IMR-90 (cell line): ENCODE measurements at regions not wholly inside any gene's neighbourhood (a gene's known extent, or its start where the extent isn't known, plus 50 kb on each side); places are given as distances from the start of the nearest gene placed in this dataset.

ENCODE experiments used
- ATAC-seq: fragments of 200-7000 bp; cut with Tn5 transposase; 2 replicates; pipeline ENCODE4 v1.9.1; 2020; ENCODE audit warnings: low read depth, mild to moderate bottlenecking, moderate library complexity
- BruUV-seq: library from RNA; stranded (reverse); fragments of 400-500 nt; replicated peaks from 2 replicates; lab custom pipeline; 2021; lab: Mats Ljungman, UMichigan
- CTCF ChIA-PET: fragments of 300-600 bp; formaldehyde crosslinking; extraction: SDS; loops from one replicate; lab custom pipeline; 2021; ENCODE audit warnings: antibody characterized with exemption; lab: Yijun Ruan, JAX
- POLR2A ChIA-PET: fragments of 300-600 bp; sonication (Branson Sonifier 250); formaldehyde crosslinking; loops from one replicate; lab custom pipeline; 2022; ENCODE audit warnings: antibody characterized with exemption; ENCODE audit not compliant: unreplicated experiment; lab: Charles Lee
- DNase-seq: peaks from one replicate; pipeline ENCODE4 v3.0.0; 2013
- H2AFZ ChIP-seq: replicated peaks from 2 replicates; pipeline ENCODE3; 2013; ENCODE audit warnings: low read length, mild to moderate bottlenecking; ENCODE audit not compliant: poor library complexity
- H2AK5ac ChIP-seq: 2 replicates; pipeline ENCODE4 v1.6.1; 2013; ENCODE audit warnings: low read depth, low read length, inconsistent platforms
- H2AK9ac ChIP-seq: replicated peaks from 2 replicates; pipeline ENCODE3; 2013; ENCODE audit warnings: mild to moderate bottlenecking, low read depth, low read length, moderate library complexity; ENCODE audit not compliant: poor library complexity
- H2BK120ac ChIP-seq: 2 replicates; pipeline ENCODE4 v1.6.1; 2013; ENCODE audit warnings: low read depth, low read length, inconsistent platforms
- H2BK15ac ChIP-seq: 3 replicates; pipeline ENCODE4 v1.6.1; 2013; ENCODE audit warnings: low read depth, low read length, inconsistent platforms
- H2BK20ac ChIP-seq: 2 replicates; pipeline ENCODE4 v1.6.1; 2013; ENCODE audit warnings: low read depth, mild to moderate bottlenecking, inconsistent platforms, low read length, moderate library complexity
- H2BK5ac ChIP-seq: 2 replicates; pipeline ENCODE4 v1.6.1; 2013; ENCODE audit warnings: mild to moderate bottlenecking, low read depth, low read length, inconsistent platforms; ENCODE audit not compliant: poor library complexity, severe bottlenecking
- H3K14ac ChIP-seq: replicated peaks from 2 replicates; pipeline ENCODE4 v1.6.1; 2013; ENCODE audit warnings: low read depth, low read length, inconsistent platforms
- H3K18ac ChIP-seq: 2 replicates; pipeline ENCODE4 v1.6.1; 2013; ENCODE audit warnings: low read depth, low read length, control low read depth
- H3K23ac ChIP-seq: 2 replicates; pipeline ENCODE4 v1.6.1; 2013; ENCODE audit warnings: low read depth, low read length, inconsistent platforms
- H3K27ac ChIP-seq: 2 replicates; pipeline ENCODE4 v1.5.1; 2013; ENCODE audit warnings: mild to moderate bottlenecking, control low read depth, low read length; ENCODE audit not compliant: insufficient read depth
- H3K27me3 ChIP-seq: 2 replicates; pipeline ENCODE4 v1.6.1; 2013; ENCODE audit warnings: low read length; ENCODE audit not compliant: control insufficient read depth, insufficient read depth
- H3K36me3 ChIP-seq: 2 replicates; pipeline ENCODE4 v1.6.1; 2013; ENCODE audit warnings: low read length, mixed read lengths; ENCODE audit not compliant: control insufficient read depth, insufficient read depth
- H3K4ac ChIP-seq: 2 replicates; pipeline ENCODE4 v1.6.1; 2013; ENCODE audit warnings: low read depth, low read length, inconsistent platforms
- H3K4me1 ChIP-seq: 2 replicates; pipeline ENCODE4 v1.6.1; 2013; ENCODE audit warnings: low read length, mixed read lengths; ENCODE audit not compliant: control insufficient read depth, insufficient read depth
- H3K4me2 ChIP-seq: 2 replicates; pipeline ENCODE4 v1.6.1; 2013; ENCODE audit warnings: low read depth, mild to moderate bottlenecking, control low read depth, low read length, moderate library complexity
- H3K4me3 ChIP-seq: 2 replicates; pipeline ENCODE4 v1.5.1; 2013; ENCODE audit warnings: low read depth, mild to moderate bottlenecking, control low read depth, low read length, moderate library complexity; ENCODE audit not compliant: insufficient read depth
- H3K56ac ChIP-seq: 2 replicates; pipeline ENCODE4 v1.6.1; 2013; ENCODE audit warnings: low read length, inconsistent platforms; ENCODE audit not compliant: insufficient read depth; ENCODE audit errors: extremely low read depth
- H3K79me1 ChIP-seq, 2 experiments: 2 replicates each; pipeline ENCODE4 v1.6.1; 2013; ENCODE audit warnings: low read length in 2 of 2, inconsistent platforms in 1 of 2, low read depth in 1 of 2
- H3K9ac ChIP-seq: 2 replicates; pipeline ENCODE4 v1.6.1; 2013; ENCODE audit warnings: low read depth, low read length, control low read depth
- H3K9me1 ChIP-seq: 2 replicates; pipeline ENCODE4 v1.6.1; 2013; ENCODE audit warnings: low read length, inconsistent platforms; ENCODE audit not compliant: insufficient read depth
- H3K9me3 ChIP-seq: 2 replicates; pipeline ENCODE4 v1.6.1; 2013; ENCODE audit warnings: low read length; ENCODE audit not compliant: control insufficient read depth, insufficient read depth
- H4K20me1 ChIP-seq: 2 replicates; pipeline ENCODE4 v1.6.1; 2013; ENCODE audit warnings: low read length, inconsistent platforms; ENCODE audit not compliant: insufficient read depth
- H4K5ac ChIP-seq: 2 replicates; pipeline ENCODE4 v1.6.1; 2013; ENCODE audit warnings: mild to moderate bottlenecking, low read depth, low read length, control low read depth
- H4K8ac ChIP-seq, 2 experiments: 2 replicates each; pipeline ENCODE4 v1.6.1; 2013; ENCODE audit warnings: low read depth in 2 of 2, low read length in 2 of 2, control low read depth in 1 of 2, inconsistent platforms in 1 of 2
- H4K91ac ChIP-seq: 2 replicates; pipeline ENCODE4 v1.6.1; 2013; ENCODE audit warnings: low read depth, low read length, inconsistent platforms; ENCODE audit not compliant: insufficient read depth
- CEBPB ChIP-seq: IDR thresholded peaks from 2 replicates; pipeline ENCODE4 v1.6.1; 2012; ENCODE audit warnings: low read depth, low read length, improper control_type of control experiment
- CTCF ChIP-seq: conservative IDR thresholded peaks from 2 replicates; pipeline ENCODE4 v1.5.1; 2012; ENCODE audit warnings: mild to moderate bottlenecking, low read depth, low read length, improper control_type of control experiment
- POLR2A ChIP-seq: IDR thresholded peaks from 2 replicates; pipeline ENCODE4 v1.6.1; 2012; ENCODE audit warnings: mild to moderate bottlenecking, low read depth, low read length
- RCOR1 ChIP-seq: IDR thresholded peaks from 2 replicates; pipeline ENCODE4 v1.6.1; 2012; ENCODE audit warnings: mild to moderate bottlenecking, low read length, improper control_type of control experiment; ENCODE audit not compliant: insufficient replicate concordance
- WGBS, 2 experiments: methylation state at CpG; one replicate each; pipeline versions ENCODE4 v1.1.5 to v1.1.7; 2013; ENCODE audit warnings: missing lambda C conversion rate in 2 of 2; ENCODE audit not compliant: insufficient read length in 1 of 2; ENCODE audit errors: extremely low coverage in 2 of 2; 5-methylcytosine and 5-hydroxymethylcytosine counted together
- dilution Hi-C: fragments of 300-500 bp; cut with HindIII; formaldehyde crosslinking; loops from one replicate; pipeline ENCODE4 v1.14.3; 2018; ENCODE audit warnings: low sequenced_read_pairs; ENCODE audit not compliant: unreplicated experiment
- in situ Hi-C: fragments of 300-500 bp; cut with MboI; formaldehyde crosslinking; loops from 3 replicates; pipeline ENCODE4 v1.14.3; 2019; ENCODE audit warnings: low sequenced_read_pairs, inconsistent platforms, mixed read lengths
- intact Hi-C: fragments of 100-400 bp; cut with micrococcal nuclease; formaldehyde crosslinking; loops from 2 replicates; pipeline ENCODE4 v1.10.0; 2022
- TF ChIP-seq, protein P1 (sequence below): fragments of 150-350 bp; IDR thresholded peaks from 2 replicates; pipeline ENCODE4 v1.6.1; 2017; ENCODE audit warnings: mild to moderate bottlenecking, antibody characterized with exemption, low read length, low read depth

DNA sequence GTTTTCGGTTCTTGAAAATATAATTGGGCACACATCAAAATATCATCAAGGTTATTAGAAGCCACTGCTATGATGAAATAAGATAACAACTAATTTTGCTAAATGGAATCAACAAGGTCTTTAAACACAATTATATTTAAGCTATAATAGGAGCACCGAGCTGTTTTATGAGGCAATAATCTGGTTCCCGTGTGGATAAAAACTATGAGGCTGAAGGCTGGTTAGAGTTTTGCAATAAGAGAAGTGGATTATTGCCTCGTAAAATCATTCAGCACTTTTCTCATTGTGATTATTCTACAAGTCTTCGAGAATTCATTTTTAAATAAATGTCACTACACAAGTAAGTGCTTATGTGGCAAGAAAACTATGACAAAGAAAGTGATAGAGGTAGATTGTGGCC lies 975.7 kb upstream of the ADGRL2 start:
- dilution Hi-C loops, result no loop called here

More for the DNA sequence above, 975.7 kb upstream of the ADGRL2 start:
- POLR2A ChIA-PET, result no interaction called here
- Histone ChIP-seq H3K79me1 (no peaks in the 10 kb centered on the region), H3K4me3 (no peak overlapping the region), H3K27me3 (no peaks in the 10 kb centered on the region), H3K4me1 (no peaks in the 10 kb centered on the region), H3K9me3 (no peaks in the 10 kb centered on the region), H3K27ac (no peak overlapping the region), H3K4me2 (no peak overlapping the region), H2AK9ac (no peak overlapping the region), H2AFZ (no peak overlapping the region), H4K5ac (no peak overlapping the region), H3K4ac (no peak overlapping the region), H2BK120ac (no peak overlapping the region), H2BK5ac (no peak overlapping the region), H2BK20ac (no peak overlapping the region), H4K20me1 (no peaks in the 10 kb centered on the region), H4K91ac (no peak overlapping the region), H2AK5ac (no peak overlapping the region), H3K18ac (no peak overlapping the region), H2BK15ac (no peak overlapping the region), H4K8ac (no peak overlapping the region), H3K9ac (no peak overlapping the region), H3K9me1 (no peaks in the 10 kb centered on the region), H3K56ac (no peak overlapping the region), H3K36me3 (no peaks in the 10 kb centered on the region), H3K14ac (no peak overlapping the region), H3K23ac (no peak overlapping the region)
- WGBS, 2 experiments, result no CpG with 5 or more reads among the region's 5 CpGs
- BruUV-seq, result no TSS peak
- ATAC-seq (no peak), DNase-seq (no peak)
- intact Hi-C loops, result no loop called here
- TF ChIP-seq, protein P1, sequence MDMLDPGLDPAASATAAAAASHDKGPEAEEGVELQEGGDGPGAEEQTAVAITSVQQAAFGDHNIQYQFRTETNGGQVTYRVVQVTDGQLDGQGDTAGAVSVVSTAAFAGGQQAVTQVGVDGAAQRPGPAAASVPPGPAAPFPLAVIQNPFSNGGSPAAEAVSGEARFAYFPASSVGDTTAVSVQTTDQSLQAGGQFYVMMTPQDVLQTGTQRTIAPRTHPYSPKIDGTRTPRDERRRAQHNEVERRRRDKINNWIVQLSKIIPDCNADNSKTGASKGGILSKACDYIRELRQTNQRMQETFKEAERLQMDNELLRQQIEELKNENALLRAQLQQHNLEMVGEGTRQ, result no peak
- no peak for TF ChIP-seq CEBPB
- TF ChIP-seq POLR2A, result no peak
- no peak for TF ChIP-seq CTCF
- TF ChIP-seq RCOR1, result no peak
- in situ Hi-C loops, result no loop called here
- CTCF ChIA-PET, result no interaction called here
